HCT116 (cell line): ENCODE measurements at regions not wholly inside any gene's neighbourhood (a gene's known extent, or its start where the extent isn't known, plus 50 kb on each side); places are given as distances from the start of the nearest gene placed in this dataset.

Experiments used
- EZH2 ChIP-seq: fragments of 200-600 bp; sonication (generic); IDR thresholded peaks from 2 replicates; pipeline ENCODE4 v1.6.1; 2017; ENCODE audit warnings: antibody characterized with exemption, mixed run types
- JUND ChIP-seq: IDR thresholded peaks from 2 replicates; pipeline ENCODE4 v1.6.1; 2012
- POLR2AphosphoS5 ChIP-seq: IDR thresholded peaks from 2 replicates; pipeline ENCODE4 v1.6.1; 2011; ENCODE audit warnings: mild to moderate bottlenecking, low read depth, low read length, moderate library complexity
- TF ChIP-seq, protein P1 (sequence below), 3 experiments: fragments of 200-600 bp in 1 of 3; sonication (generic) in 1 of 3; IDR thresholded peaks in 2 of 3; conservative IDR thresholded peaks in 1 of 3; 2 replicates each; pipeline ENCODE4 v1.5.1; 2012 to 2017; ENCODE audit warnings: low read depth in 2 of 3, low read length in 2 of 3, antibody characterized with exemption in 1 of 3, borderline replicate concordance in 1 of 3, control low read depth in 1 of 3, mild to moderate bottlenecking in 1 of 3, mixed read lengths in 1 of 3, mixed run types in 1 of 3, moderate library complexity in 1 of 3; ENCODE audit not compliant: insufficient read depth in 1 of 3

GRCh38 chr7:88686468-88687229 lies 72.9 kb upstream of the ZNF804B start:
- TF ChIP-seq, protein P1, sequence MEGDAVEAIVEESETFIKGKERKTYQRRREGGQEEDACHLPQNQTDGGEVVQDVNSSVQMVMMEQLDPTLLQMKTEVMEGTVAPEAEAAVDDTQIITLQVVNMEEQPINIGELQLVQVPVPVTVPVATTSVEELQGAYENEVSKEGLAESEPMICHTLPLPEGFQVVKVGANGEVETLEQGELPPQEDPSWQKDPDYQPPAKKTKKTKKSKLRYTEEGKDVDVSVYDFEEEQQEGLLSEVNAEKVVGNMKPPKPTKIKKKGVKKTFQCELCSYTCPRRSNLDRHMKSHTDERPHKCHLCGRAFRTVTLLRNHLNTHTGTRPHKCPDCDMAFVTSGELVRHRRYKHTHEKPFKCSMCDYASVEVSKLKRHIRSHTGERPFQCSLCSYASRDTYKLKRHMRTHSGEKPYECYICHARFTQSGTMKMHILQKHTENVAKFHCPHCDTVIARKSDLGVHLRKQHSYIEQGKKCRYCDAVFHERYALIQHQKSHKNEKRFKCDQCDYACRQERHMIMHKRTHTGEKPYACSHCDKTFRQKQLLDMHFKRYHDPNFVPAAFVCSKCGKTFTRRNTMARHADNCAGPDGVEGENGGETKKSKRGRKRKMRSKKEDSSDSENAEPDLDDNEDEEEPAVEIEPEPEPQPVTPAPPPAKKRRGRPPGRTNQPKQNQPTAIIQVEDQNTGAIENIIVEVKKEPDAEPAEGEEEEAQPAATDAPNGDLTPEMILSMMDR (IDR thresholded peaks at IDR 0.05 in 2 of 3, conservative IDR thresholded peaks at IDR 0.05 in 1 of 3; ENCODE audit: borderline replicate concordance in 1 of 3, insufficient read depth in 1 of 3, low read depth in 2 of 3, low read length in 2 of 3): no peak
- TF ChIP-seq POLR2AphosphoS5 (no peak), EZH2 (no peak), JUND (no peak)
